ENCODE measurements at regions not wholly inside any gene's neighbourhood (a gene's known extent, or its start where the extent isn't known, plus 50 kb on each side); places are given as distances from the start of the nearest gene placed in this dataset.

DNA sequence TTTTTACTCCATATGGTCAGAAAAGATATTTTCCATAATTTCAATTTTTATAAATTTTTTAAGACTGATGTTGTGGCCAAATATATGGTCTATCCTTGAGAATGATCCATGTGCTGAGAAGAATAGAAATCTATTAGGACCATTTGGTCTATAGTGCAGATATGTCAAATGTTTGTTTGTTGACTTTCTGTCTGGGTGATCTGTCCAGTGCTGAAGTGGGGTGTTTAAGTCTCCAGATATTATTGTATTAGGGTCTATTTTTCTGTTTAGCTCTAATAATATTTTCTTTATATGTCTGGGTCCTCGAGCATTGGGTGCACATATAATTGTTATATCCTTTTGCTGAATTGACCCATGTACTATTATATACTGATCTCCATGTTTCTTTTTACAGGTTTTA, 308.9 kb upstream of the LMO3 start:
- intact Hi-C loops (cut with DNase I), result no loop called here
- WGBS, 2 donors, result 38 to 61% methylated on average over 1 of the region's 1 CpG
- Histone ChIP-seq H3K4me3 (no peak overlapping the region), H3K27me3 (no peaks in the 10 kb centered on the region), H3K27ac (no peak overlapping the region), H3K4me1 (no peaks in the 10 kb centered on the region), H3K9me3 (peaks cover 0 to 2% (median 0%) of the 10 kb centered on the region in 4 donors), H3K36me3 (no peaks in the 10 kb centered on the region)
- DNase-seq, result no peak
- TF ChIP-seq POLR2A (IDR thresholded peaks at IDR 0.05), result no peak
- TF ChIP-seq EP300 (IDR thresholded peaks at IDR 0.05), result no peak
- no peak for TF ChIP-seq POLR2AphosphoS5 (IDR thresholded peaks at IDR 0.05)

- H3K9me3 ChIP-seq, result peaks cover 0 to 2% (median 0%) of the 10 kb centered on the region in 4 donors
- DNase-seq, result no peak
- no peak overlapping the region for H3K4me3 ChIP-seq
- 66 to 84% methylated on average over 1 of the region's 1 CpG for WGBS, 2 donors
- no peak for TF ChIP-seq EP300 (IDR thresholded peaks at IDR 0.05)
- TF ChIP-seq, protein P1, sequence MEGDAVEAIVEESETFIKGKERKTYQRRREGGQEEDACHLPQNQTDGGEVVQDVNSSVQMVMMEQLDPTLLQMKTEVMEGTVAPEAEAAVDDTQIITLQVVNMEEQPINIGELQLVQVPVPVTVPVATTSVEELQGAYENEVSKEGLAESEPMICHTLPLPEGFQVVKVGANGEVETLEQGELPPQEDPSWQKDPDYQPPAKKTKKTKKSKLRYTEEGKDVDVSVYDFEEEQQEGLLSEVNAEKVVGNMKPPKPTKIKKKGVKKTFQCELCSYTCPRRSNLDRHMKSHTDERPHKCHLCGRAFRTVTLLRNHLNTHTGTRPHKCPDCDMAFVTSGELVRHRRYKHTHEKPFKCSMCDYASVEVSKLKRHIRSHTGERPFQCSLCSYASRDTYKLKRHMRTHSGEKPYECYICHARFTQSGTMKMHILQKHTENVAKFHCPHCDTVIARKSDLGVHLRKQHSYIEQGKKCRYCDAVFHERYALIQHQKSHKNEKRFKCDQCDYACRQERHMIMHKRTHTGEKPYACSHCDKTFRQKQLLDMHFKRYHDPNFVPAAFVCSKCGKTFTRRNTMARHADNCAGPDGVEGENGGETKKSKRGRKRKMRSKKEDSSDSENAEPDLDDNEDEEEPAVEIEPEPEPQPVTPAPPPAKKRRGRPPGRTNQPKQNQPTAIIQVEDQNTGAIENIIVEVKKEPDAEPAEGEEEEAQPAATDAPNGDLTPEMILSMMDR (IDR thresholded peaks at IDR 0.05), result no peak
- no peak for TF ChIP-seq POLR2A (IDR thresholded peaks at IDR 0.05)
- TF ChIP-seq POLR2AphosphoS5 (IDR thresholded peaks at IDR 0.05), result no peak
- no peaks in the 10 kb centered on the region for H3K36me3 ChIP-seq
- no peaks in the 10 kb centered on the region for H3K27me3 ChIP-seq
- no peaks in the 10 kb centered on the region for H3K4me1 ChIP-seq
- intact Hi-C loops (cut with DNase I), result no loop called here
- H3K27ac ChIP-seq, result no peak overlapping the region
These were observed 308.0 kb upstream of the LMO3 start for GRCh38 chr12:16913832-16914490.

GRCh38 chr12:16901946-16902345, 296.0 kb upstream of the LMO3 start:
- no peaks in the 10 kb centered on the region for H3K9me3 ChIP-seq
- 83% methylated on average over 3 of the region's 3 CpGs for WGBS, 2 donors
- intact Hi-C loops (cut with DNase I), result no loop called here

DNA sequence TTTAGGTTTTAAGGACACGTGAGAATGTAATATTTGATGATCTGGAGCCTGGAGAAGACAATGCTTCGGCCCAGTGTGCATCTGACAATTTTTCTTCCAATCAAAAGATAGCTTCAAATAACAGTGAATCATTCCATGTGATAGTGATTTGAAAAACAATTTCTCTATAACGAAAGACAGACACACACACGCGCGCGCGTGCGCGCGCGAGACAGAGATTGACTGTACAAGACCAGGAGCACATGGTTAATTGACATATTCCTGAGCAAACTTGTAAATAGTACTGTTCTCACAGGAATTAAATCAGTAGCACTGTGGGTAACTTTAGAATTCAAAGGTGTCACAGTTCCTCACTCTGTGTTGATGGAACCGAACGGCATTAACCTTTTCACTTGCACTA, 287.5 kb upstream of the LMO3 start:
- intact Hi-C loops (cut with DNase I), result no loop called here
- TF ChIP-seq, protein P1 (IDR thresholded peaks at IDR 0.05), result no peak
- no peak for TF ChIP-seq EP300 (IDR thresholded peaks at IDR 0.05)
- TF ChIP-seq POLR2AphosphoS5 (IDR thresholded peaks at IDR 0.05), result no peak
- TF ChIP-seq POLR2A (IDR thresholded peaks at IDR 0.05), result no peak
- no peak for DNase-seq
- H3K9me3 ChIP-seq, result peaks cover 0 to 3% (median 0%) of the 10 kb centered on the region in 4 donors
- no peaks in the 10 kb centered on the region for H3K27me3 ChIP-seq
- no peak overlapping the region for H3K27ac ChIP-seq
- H3K36me3 ChIP-seq, result no peaks in the 10 kb centered on the region
- no peaks in the 10 kb centered on the region for H3K4me1 ChIP-seq
- H3K4me3 ChIP-seq, result no peak overlapping the region
- 92 to 95% methylated on average over 14 of the region's 14 CpGs for WGBS, 2 donors

More at GRCh38 chr12:16901946-16902345, 296.0 kb upstream of the LMO3 start:
- H3K27ac ChIP-seq, result no peak overlapping the region
- no peaks in the 10 kb centered on the region for H3K27me3 ChIP-seq
- no peak for DNase-seq
- H3K4me3 ChIP-seq, result no peak overlapping the region
- no peaks in the 10 kb centered on the region for H3K4me1 ChIP-seq
- no peaks in the 10 kb centered on the region for H3K36me3 ChIP-seq
- no peak for TF ChIP-seq EP300 (IDR thresholded peaks at IDR 0.05)
- TF ChIP-seq POLR2A (IDR thresholded peaks at IDR 0.05), result no peak
- no peak for TF ChIP-seq POLR2AphosphoS5 (IDR thresholded peaks at IDR 0.05)
- TF ChIP-seq, protein P1 (IDR thresholded peaks at IDR 0.05), result no peak

GRCh38 chr12:16891673-16892072, 285.7 kb upstream of the LMO3 start:
- no peaks in the 10 kb centered on the region for H3K36me3 ChIP-seq
- intact Hi-C loops (cut with DNase I), result no loop called here
- DNase-seq, result no peak
- H3K27me3 ChIP-seq, result no peaks in the 10 kb centered on the region
- H3K4me1 ChIP-seq, result no peaks in the 10 kb centered on the region
- H3K4me3 ChIP-seq, result no peak overlapping the region
- TF ChIP-seq POLR2AphosphoS5 (IDR thresholded peaks at IDR 0.05), result no peak
- no peak for TF ChIP-seq POLR2A (IDR thresholded peaks at IDR 0.05)
- TF ChIP-seq EP300 (IDR thresholded peaks at IDR 0.05), result no peak
- TF ChIP-seq, protein P1 (IDR thresholded peaks at IDR 0.05), result no peak
- peaks cover 0 to 3% (median 0%) of the 10 kb centered on the region in 4 donors for H3K9me3 ChIP-seq
- no peak overlapping the region for H3K27ac ChIP-seq
